COLO829 (cell line): ENCODE measurements at regions not wholly inside any gene's neighbourhood (a gene's known extent, or its start where the extent isn't known, plus 50 kb on each side); places are given as distances from the start of the nearest gene placed in this dataset.

Experiments used
- DNase-seq: peaks from one replicate; pipeline ENCODE4 v3.0.0; 2012; ENCODE audit warnings: low spot score

GRCh38 chr14:71467361-71467811 is 464.8 kb upstream of the RGS6 start:
- no peak for DNase-seq

GRCh38 chr14:71468701-71469100 is 463.5 kb upstream of the RGS6 start:
- no peak for DNase-seq

- DNase-seq, result no peak
These were observed 462.4 kb upstream of the RGS6 start for GRCh38 chr14:71469643-71470335.

- DNase-seq, result no peak
These were observed 460.4 kb upstream of the RGS6 start for GRCh38 chr14:71471634-71472355.

- no peak for DNase-seq
These were observed 459.6 kb upstream of the RGS6 start for GRCh38 chr14:71472356-71473340.

GRCh38 chr14:71473843-71474242 is 458.4 kb upstream of the RGS6 start:
- DNase-seq, result no peak

- no peak for DNase-seq
These were observed 457.6 kb upstream of the RGS6 start for GRCh38 chr14:71474301-71475265.

GRCh38 chr14:71475916-71476315 is 456.3 kb upstream of the RGS6 start:
- DNase-seq, result no peak

GRCh38 chr14:71478542-71478941 is 453.7 kb upstream of the RGS6 start:
- DNase-seq, result no peak

- DNase-seq, result no peak
These were observed 451.1 kb upstream of the RGS6 start for GRCh38 chr14:71481021-71481654.

- no peak for DNase-seq
These were observed 449.6 kb upstream of the RGS6 start for GRCh38 chr14:71482671-71483070.

GRCh38 chr14:71483154-71483553 is 449.1 kb upstream of the RGS6 start:
- no peak for DNase-seq

GRCh38 chr14:71485833-71486232 is 446.4 kb upstream of the RGS6 start:
- DNase-seq, result no peak

- no peak for DNase-seq
These were observed 445.9 kb upstream of the RGS6 start for GRCh38 chr14:71486279-71486678.

- DNase-seq, result no peak
These were observed 444.8 kb upstream of the RGS6 start for GRCh38 chr14:71487449-71487848.

- no peak for DNase-seq
These were observed 444.3 kb upstream of the RGS6 start for GRCh38 chr14:71487941-71488340.

GRCh38 chr14:71488703-71489191 is 443.5 kb upstream of the RGS6 start:
- no peak for DNase-seq

- DNase-seq, result no peak
These were observed 442.5 kb upstream of the RGS6 start for GRCh38 chr14:71489742-71490141.

GRCh38 chr14:71491931-71492330 is 440.3 kb upstream of the RGS6 start:
- no peak for DNase-seq

GRCh38 chr14:71492346-71492745 is 439.9 kb upstream of the RGS6 start:
- DNase-seq, result no peak

- DNase-seq, result no peak
These were observed 434.6 kb upstream of the RGS6 start for GRCh38 chr14:71497645-71498086.
